CD4-positive, alpha-beta memory T cell (primary cell): ENCODE measurements at regions not wholly inside any gene's neighbourhood (a gene's known extent, or its start where the extent isn't known, plus 50 kb on each side); places are given as distances from the start of the nearest gene placed in this dataset.

Source experiments
- CTCF ChIA-PET: fragments of 350-600 bp; sonication (Branson Sonifier 250); formaldehyde crosslinking; loops from one replicate; lab custom pipeline; 2021; ENCODE audit warnings: inconsistent platforms; ENCODE audit not compliant: partially characterized antibody; lab: Charles Lee
- POLR2A ChIA-PET: fragments of 350-600 bp; sonication (Branson Sonifier 250); formaldehyde crosslinking; loops from one replicate; lab custom pipeline; 2021; ENCODE audit not compliant: partially characterized antibody; lab: Charles Lee
- DNase-seq, 5 donors: peaks; one replicate each; pipeline versions ENCODE4 v3.0.0 to v3.0.0-alpha.2; 2020 to 2022; ENCODE audit warnings: mixed read lengths in 1 of 5
- H3K27ac ChIP-seq: one replicate; pipeline ENCODE4 v1.7.0; 2013; ENCODE audit warnings: low read depth, low read length
- H3K27me3 ChIP-seq: 2 replicates; pipeline ENCODE4 v1.7.0; 2013; ENCODE audit warnings: mild to moderate bottlenecking, low read length, moderate library complexity; ENCODE audit not compliant: insufficient read depth
- H3K36me3 ChIP-seq: 2 replicates; pipeline ENCODE4 v1.7.0; 2013; ENCODE audit warnings: mild to moderate bottlenecking, low read length, moderate library complexity; ENCODE audit not compliant: insufficient read depth
- H3K4me1 ChIP-seq: 2 replicates; pipeline ENCODE4 v1.7.0; 2013; ENCODE audit warnings: mild to moderate bottlenecking, low read length, moderate library complexity; ENCODE audit not compliant: insufficient read depth
- H3K4me3 ChIP-seq, 2 donors: one replicate each; pipeline ENCODE4 v1.7.0; 2013; ENCODE audit warnings: low read length in 2 of 2, mild to moderate bottlenecking in 1 of 2
- H3K9me3 ChIP-seq, 2 donors: one replicate each; pipeline ENCODE4 v1.7.0; 2013; ENCODE audit warnings: low read length in 2 of 2, control low read depth in 1 of 2; ENCODE audit not compliant: control insufficient read depth in 1 of 2
- H3K27ac Mint-ChIP-seq, 7 donors: one replicate each; pipeline ENCODE4 v1.8.0; 2020 to 2021; ENCODE audit warnings: mixed read lengths in 7 of 7, mild to moderate bottlenecking in 6 of 7, inconsistent platforms in 3 of 7, moderate library complexity in 3 of 7
- H3K27me3 Mint-ChIP-seq, 2 donors: one replicate each; pipeline ENCODE4 v1.8.0; 2020 to 2021; ENCODE audit warnings: mixed read lengths in 2 of 2
- H3K36me3 Mint-ChIP-seq, 2 donors: one replicate each; pipeline ENCODE4 v1.8.0; 2020 to 2021; ENCODE audit warnings: mixed read lengths in 2 of 2, inconsistent platforms in 1 of 2, mild to moderate bottlenecking in 1 of 2
- H3K4me1 Mint-ChIP-seq, 4 donors: one replicate each; pipeline ENCODE4 v1.8.0; 2020 to 2021; ENCODE audit warnings: mixed read lengths in 4 of 4, mild to moderate bottlenecking in 1 of 4
- H3K4me3 Mint-ChIP-seq, 8 donors: one replicate each; pipeline ENCODE4 v1.8.0; 2020 to 2021; ENCODE audit warnings: mixed read lengths in 8 of 8, mild to moderate bottlenecking in 7 of 8, moderate library complexity in 6 of 8, inconsistent platforms in 3 of 8
- H3K9me3 Mint-ChIP-seq, 8 donors: one replicate each; pipeline ENCODE4 v1.8.0; 2020 to 2021; ENCODE audit warnings: mixed read lengths in 8 of 8, mild to moderate bottlenecking in 5 of 8, inconsistent platforms in 3 of 8, moderate library complexity in 1 of 8
- intact Hi-C: fragments of 100-400 bp; cut with micrococcal nuclease; formaldehyde crosslinking; loops from one replicate; pipeline ENCODE4 v1.15.1; 2023

DNA sequence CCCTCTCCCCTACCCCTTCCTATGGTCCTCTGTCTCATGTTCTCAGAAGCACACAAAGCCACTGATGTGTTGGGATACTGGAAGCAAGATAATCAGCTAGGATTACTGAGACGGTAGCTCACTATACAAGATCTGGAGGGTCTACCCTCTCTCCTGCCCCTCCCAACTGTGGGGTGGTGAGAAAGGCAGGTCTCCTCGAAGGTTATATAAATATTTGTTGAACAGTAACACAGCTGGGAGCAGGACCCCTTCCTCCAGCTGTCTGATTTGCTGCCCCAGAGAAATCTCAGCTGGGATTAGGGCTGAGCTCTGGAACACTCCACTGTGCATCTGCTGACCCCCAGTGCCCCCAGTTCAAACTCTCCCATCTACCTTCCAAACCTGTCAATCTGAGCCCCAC is 94.2 kb upstream of the IPO9 start:
- H3K9me3 ChIP-seq = no peaks in the 10 kb centered on the region
- Mint-ChIP-seq H3K36me3 (peaks cover 0 to 2% of the 10 kb centered on the region in 2 donors), H3K4me3 (no peak overlapping the region), H3K9me3 (no peaks in the 10 kb centered on the region), H3K27ac (no peak overlapping the region), H3K27me3 (peaks cover 9 to 17% of the 10 kb centered on the region in 2 donors), H3K4me1 (peaks cover 2 to 13% (median 6%) of the 10 kb centered on the region in 4 donors)
- ChIA-PET CTCF (interaction anchor here (2.1 kb wide), 1 partner anchor 10 kb away, joined by 5 read pairs; no protein-coding TSS in a partner anchor), POLR2A (no interaction called here)
- no peak for DNase-seq
- no peak overlapping the region for H3K4me3 ChIP-seq
- H3K27me3 ChIP-seq = no peaks in the 10 kb centered on the region
- no peaks in the 10 kb centered on the region for H3K36me3 ChIP-seq
- H3K27ac ChIP-seq = no peak overlapping the region
- intact Hi-C loops = no loop called here
- H3K4me1 ChIP-seq = peaks cover 9% of the 10 kb centered on the region

DNA sequence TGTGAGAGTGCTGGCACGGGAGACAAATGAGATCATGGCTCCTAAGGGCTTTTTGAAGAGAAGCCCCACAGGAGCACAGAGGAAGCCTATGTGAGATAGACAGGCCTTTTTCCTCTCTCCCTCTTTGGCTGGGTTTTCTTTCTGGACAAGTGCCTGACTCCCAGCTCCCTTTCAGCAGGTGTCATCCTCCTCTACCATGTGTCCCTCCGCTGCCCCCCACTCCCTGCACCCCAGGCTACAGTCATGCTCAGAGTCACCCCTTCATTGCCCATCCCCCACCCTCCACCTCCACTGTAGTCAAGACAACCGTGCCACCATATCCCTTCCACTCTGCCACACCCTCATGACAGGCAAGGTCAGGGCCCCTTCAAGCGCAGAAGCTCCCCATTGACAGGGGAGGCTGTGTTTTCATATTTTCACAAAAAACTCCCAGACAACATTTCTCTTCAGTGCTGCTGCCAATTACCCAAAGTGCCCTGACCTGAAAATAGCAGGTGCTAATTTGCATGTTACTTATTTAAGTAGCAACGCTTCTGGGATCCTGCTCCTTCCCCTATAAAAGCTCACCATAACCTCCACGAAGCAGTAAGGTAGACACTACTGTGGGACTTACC is 92.1 kb upstream of the IPO9 start:
- H3K36me3 Mint-ChIP-seq = peaks cover 0 to 5% of the 10 kb centered on the region in 2 donors
- no peak overlapping the region for H3K4me3 Mint-ChIP-seq
- DNase-seq = no peak
- peaks cover 8 to 28% (median 16%) of the 10 kb centered on the region in 4 donors for H3K4me1 Mint-ChIP-seq
- H3K27me3 Mint-ChIP-seq = peaks cover 5 to 7% of the 10 kb centered on the region in 2 donors
- no peaks in the 10 kb centered on the region for H3K36me3 ChIP-seq
- no peak overlapping the region for H3K27ac ChIP-seq
- H3K4me3 ChIP-seq = no peak overlapping the region
- CTCF ChIA-PET = interaction anchor here (1.6 kb wide), 1 partner anchor 56 kb away, joined by 4 read pairs; no protein-coding TSS in a partner anchor
- intact Hi-C loops = no loop called here
- H3K9me3 Mint-ChIP-seq = no peaks in the 10 kb centered on the region
- peaks cover 5% of the 10 kb centered on the region for H3K27me3 ChIP-seq
- POLR2A ChIA-PET = no interaction called here
- no peak overlapping the region for H3K27ac Mint-ChIP-seq
- H3K9me3 ChIP-seq = no peaks in the 10 kb centered on the region
- peaks cover 15% of the 10 kb centered on the region for H3K4me1 ChIP-seq

GRCh38 chr1:201737352-201738060 is 91.5 kb upstream of the IPO9 start:
- ChIA-PET CTCF (interaction anchor here (1.6 kb wide), 1 partner anchor 55 kb away, joined by 4 read pairs; no protein-coding TSS in a partner anchor), POLR2A (no interaction called here)
- Mint-ChIP-seq H3K36me3 (peaks cover 0 to 5% of the 10 kb centered on the region in 2 donors), H3K27me3 (peaks cover 5 to 10% of the 10 kb centered on the region in 2 donors), H3K9me3 (no peaks in the 10 kb centered on the region), H3K4me3 (peak overlapping the region in 2 of 8 donors; percentile 43 to 57), H3K4me1 (peaks cover 8 to 33% (median 18%) of the 10 kb centered on the region in 4 donors), H3K27ac (no peak overlapping the region)
- Histone ChIP-seq H3K27ac (no peak overlapping the region), H3K9me3 (no peaks in the 10 kb centered on the region), H3K4me3 (no peak overlapping the region), H3K36me3 (no peaks in the 10 kb centered on the region), H3K4me1 (peaks cover 15% of the 10 kb centered on the region), H3K27me3 (peaks cover 5% of the 10 kb centered on the region)
- no peak for DNase-seq
- intact Hi-C loops = no loop called here

DNA sequence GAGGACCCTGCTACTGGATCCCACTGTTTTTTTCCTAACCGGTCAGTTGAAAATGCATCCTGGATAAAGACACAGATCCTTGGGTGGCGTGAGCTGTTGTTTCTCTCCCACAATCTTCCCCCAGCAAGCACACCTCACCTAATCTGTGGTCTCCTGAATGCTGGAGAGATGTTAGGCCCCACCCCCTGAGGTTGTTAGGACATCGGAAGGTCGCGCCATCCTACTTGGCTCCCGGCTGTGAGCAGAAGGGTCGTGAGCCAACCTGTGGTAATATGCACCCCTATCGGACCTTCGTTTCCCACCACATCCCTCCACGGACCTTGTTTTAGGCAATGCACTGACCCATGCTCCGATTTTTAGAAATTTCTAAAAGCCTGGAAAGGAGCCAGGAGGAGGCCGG is 89.9 kb upstream of the IPO9 start:
- no peak overlapping the region for H3K27ac ChIP-seq
- ChIA-PET POLR2A (no interaction called here), CTCF (interaction anchor here (1.8 kb wide), 1 partner anchor 30 kb away, joined by 10 read pairs; no protein-coding TSS in a partner anchor)
- H3K36me3 Mint-ChIP-seq = peaks cover 0 to 5% of the 10 kb centered on the region in 2 donors
- peak overlapping the region; percentile 88 to 97 (median 94) for H3K4me3 Mint-ChIP-seq
- no peak overlapping the region for H3K27ac Mint-ChIP-seq
- no peaks in the 10 kb centered on the region for H3K9me3 ChIP-seq
- peaks cover 8 to 36% (median 19%) of the 10 kb centered on the region in 4 donors for H3K4me1 Mint-ChIP-seq
- peaks cover 15% of the 10 kb centered on the region for H3K4me1 ChIP-seq
- H3K36me3 ChIP-seq = no peaks in the 10 kb centered on the region
- peaks cover 5% of the 10 kb centered on the region for H3K27me3 ChIP-seq
- no peak for DNase-seq
- intact Hi-C loops = no loop called here
- peak overlapping the region; percentile 30 to 74 for H3K4me3 ChIP-seq
- H3K27me3 Mint-ChIP-seq = peaks cover 5 to 11% of the 10 kb centered on the region in 2 donors
- H3K9me3 Mint-ChIP-seq = no peaks in the 10 kb centered on the region

DNA sequence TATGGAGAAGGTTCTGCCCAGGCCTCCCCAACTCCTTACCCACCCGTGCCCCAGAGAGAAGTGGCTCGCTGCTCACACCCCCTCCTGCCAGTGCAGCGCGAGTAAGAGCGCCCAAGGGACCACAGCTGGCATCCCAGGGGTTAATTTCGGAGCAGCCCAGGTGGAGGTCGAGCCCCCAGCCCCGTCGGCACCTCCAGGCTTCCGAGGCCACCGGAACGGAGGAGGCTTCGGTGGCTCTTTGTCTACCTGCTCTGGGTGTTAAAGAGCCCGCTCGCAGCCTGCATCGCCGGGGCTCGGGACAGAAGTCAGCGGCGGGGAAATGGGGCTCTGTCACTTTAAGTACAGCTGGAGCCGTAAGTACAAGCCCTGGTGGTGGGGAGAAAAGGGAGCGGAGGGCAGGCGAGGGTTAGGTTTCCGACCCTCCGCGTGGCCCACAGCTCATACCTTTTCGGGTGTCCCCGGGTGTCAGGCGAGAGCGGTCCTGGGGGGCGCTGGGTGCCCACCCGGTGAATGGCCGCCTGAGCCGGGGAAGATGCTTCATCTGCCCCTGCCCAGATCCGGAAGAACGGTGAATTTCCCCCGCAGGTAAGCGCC is 89.4 kb upstream of the IPO9 start:
- Mint-ChIP-seq H3K27me3 (peaks cover 5 to 11% of the 10 kb centered on the region in 2 donors), H3K36me3 (peaks cover 0 to 5% of the 10 kb centered on the region in 2 donors), H3K4me1 (peaks cover 8 to 36% (median 19%) of the 10 kb centered on the region in 4 donors), H3K27ac (peak overlapping the region in 4 of 7 donors; percentile 31 to 81 (median 49)), H3K4me3 (peak overlapping the region; percentile 88 to 97 (median 94)), H3K9me3 (no peaks in the 10 kb centered on the region)
- Histone ChIP-seq H3K27me3 (peaks cover 5% of the 10 kb centered on the region), H3K36me3 (no peaks in the 10 kb centered on the region), H3K4me3 (peak overlapping the region; percentile 30 to 74), H3K4me1 (peaks cover 15% of the 10 kb centered on the region), H3K9me3 (no peaks in the 10 kb centered on the region), H3K27ac (no peak overlapping the region)
- intact Hi-C loops = no loop called here
- DNase-seq = peak; percentile 50 to 61 (median 58)
- POLR2A ChIA-PET = no interaction called here
- CTCF ChIA-PET = interaction anchor here (1.3 to 1.8 kb wide), 2 partner anchors 30 to 181 kb away, joined by 3 to 10 read pairs; no protein-coding TSS in a partner anchor

DNA sequence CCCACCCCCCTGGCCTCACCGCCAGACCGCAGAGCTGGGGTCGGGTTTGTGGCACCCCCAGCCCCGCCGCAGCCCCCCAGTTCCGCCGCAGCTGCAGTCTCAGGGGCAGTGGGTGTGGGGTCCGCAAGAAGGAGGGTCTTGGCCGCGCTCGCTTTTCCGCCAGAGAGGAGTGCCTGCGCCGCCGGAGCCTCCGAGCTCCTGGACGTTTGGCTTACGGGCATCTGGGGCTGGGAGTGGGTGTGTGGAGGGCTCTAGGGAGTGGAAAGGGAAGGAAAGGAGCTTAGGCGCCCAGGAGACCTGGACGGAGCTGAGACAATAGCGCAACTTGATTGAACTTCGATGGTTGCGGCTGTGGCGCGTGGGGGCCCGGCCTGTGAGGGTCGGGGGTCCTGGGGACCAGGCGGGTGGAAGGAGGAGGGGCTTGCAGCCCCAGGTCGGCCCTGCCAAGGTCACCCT is 88.8 kb upstream of the IPO9 start:
- H3K27ac Mint-ChIP-seq = peak overlapping the region in 6 of 7 donors; percentile 14 to 88 (median 80)
- POLR2A ChIA-PET = no interaction called here
- Histone ChIP-seq H3K4me1 (peaks cover 15% of the 10 kb centered on the region), H3K27ac (no peak overlapping the region), H3K27me3 (peaks cover 5% of the 10 kb centered on the region), H3K36me3 (no peaks in the 10 kb centered on the region), H3K4me3 (peak overlapping the region; percentile 36 to 74), H3K9me3 (no peaks in the 10 kb centered on the region)
- H3K9me3 Mint-ChIP-seq = no peaks in the 10 kb centered on the region
- intact Hi-C loops = no loop called here
- DNase-seq = peak in 2 of 5 donors; percentile 4 to 43
- CTCF ChIA-PET = interaction anchor here (1.3 to 1.8 kb wide), 2 partner anchors 31 to 181 kb away, joined by 3 to 10 read pairs; no protein-coding TSS in a partner anchor
- H3K4me1 Mint-ChIP-seq = peaks cover 8 to 36% (median 19%) of the 10 kb centered on the region in 4 donors
- peaks cover 5 to 11% of the 10 kb centered on the region in 2 donors for H3K27me3 Mint-ChIP-seq
- peak overlapping the region; percentile 88 to 97 (median 94) for H3K4me3 Mint-ChIP-seq
- H3K36me3 Mint-ChIP-seq = peaks cover 0 to 5% of the 10 kb centered on the region in 2 donors
